GM12891 (cell line): ENCODE measurements at regions not wholly inside any gene's neighbourhood (a gene's known extent, or its start where the extent isn't known, plus 50 kb on each side); places are given as distances from the start of the nearest gene placed in this dataset.

ENCODE experiments used
- PAX5 ChIP-seq: IDR thresholded peaks from 2 replicates; pipeline ENCODE4 v1.6.1; 2011; ENCODE audit warnings: low read length, moderate library complexity, mild to moderate bottlenecking; ENCODE audit not compliant: insufficient read depth, severe bottlenecking
- POLR2A ChIP-seq: IDR thresholded peaks from 2 replicates; pipeline ENCODE4 v1.6.1; 2011; ENCODE audit warnings: low read depth, low read length, control low read depth
- POLR2AphosphoS5 ChIP-seq: IDR thresholded peaks from 2 replicates; pipeline ENCODE4 v1.6.1; 2011; ENCODE audit warnings: low read depth, low read length, control low read depth
- POU2F2 ChIP-seq: IDR thresholded peaks from 2 replicates; pipeline ENCODE4 v1.6.1; 2011; ENCODE audit warnings: low read depth, mild to moderate bottlenecking, control low read depth, low read length, moderate library complexity
- SPI1 ChIP-seq: IDR thresholded peaks from 2 replicates; pipeline ENCODE4 v1.6.1; 2011; ENCODE audit warnings: low read depth, low read length, control low read depth
- TAF1 ChIP-seq: IDR thresholded peaks from 2 replicates; pipeline ENCODE4 v1.6.1; 2011; ENCODE audit warnings: low read depth, low read length, control low read depth

DNA sequence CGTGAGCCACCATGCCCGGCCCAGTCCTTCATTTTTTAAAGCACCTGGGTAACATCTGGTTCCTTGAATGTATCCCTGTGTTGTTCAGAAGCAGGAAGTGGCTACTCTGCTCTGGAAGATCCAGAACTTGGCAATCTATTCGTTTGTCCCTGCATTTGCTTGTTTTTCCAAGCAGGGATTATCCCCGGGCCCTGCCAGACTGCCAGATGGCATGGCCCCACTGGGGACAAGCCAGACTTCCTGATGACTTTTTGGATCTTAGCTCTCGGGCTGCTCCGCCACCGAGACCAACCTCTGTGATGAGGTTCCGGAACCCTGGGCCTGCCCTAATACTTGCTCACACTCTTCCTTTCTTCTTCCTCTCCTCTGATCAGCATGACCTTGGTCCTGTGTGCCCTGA is 496.7 kb downstream of the TYW1 start:
- TF ChIP-seq POLR2AphosphoS5 (no peak), POLR2A (no peak), TAF1 (no peak), POU2F2 (no peak), SPI1 (no peak), PAX5 (no peak)
